ENCODE measurements at regions not wholly inside any gene's neighbourhood (a gene's known extent, or its start where the extent isn't known, plus 50 kb on each side); places are given as distances from the start of the nearest gene placed in this dataset.

DNA sequence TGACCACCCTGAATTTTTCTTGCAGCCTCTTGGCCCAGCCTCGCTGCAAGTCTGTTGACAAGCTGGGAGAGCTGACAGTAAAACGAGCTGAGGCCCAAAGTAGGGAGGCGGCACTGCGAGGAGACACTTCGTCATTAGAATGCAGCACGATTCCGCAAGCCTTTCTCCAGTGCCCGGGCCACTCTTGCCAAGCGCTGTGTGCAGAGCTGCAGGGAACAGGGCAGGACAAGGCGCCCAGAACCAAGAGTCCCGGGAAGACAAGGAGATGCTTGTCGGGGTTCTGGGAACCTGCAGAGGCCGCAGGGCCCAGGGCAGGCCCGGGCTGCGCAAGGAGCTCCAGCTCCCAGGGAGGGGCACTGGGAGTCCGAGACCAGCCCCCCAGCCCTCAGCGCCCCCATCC lies 187.1 kb downstream of the BCOR start:
- DNase-seq: no peak

GRCh38 chrX:39911278-39911897 lies 186.4 kb downstream of the BCOR start:
- DNase-seq: no peak

DNA sequence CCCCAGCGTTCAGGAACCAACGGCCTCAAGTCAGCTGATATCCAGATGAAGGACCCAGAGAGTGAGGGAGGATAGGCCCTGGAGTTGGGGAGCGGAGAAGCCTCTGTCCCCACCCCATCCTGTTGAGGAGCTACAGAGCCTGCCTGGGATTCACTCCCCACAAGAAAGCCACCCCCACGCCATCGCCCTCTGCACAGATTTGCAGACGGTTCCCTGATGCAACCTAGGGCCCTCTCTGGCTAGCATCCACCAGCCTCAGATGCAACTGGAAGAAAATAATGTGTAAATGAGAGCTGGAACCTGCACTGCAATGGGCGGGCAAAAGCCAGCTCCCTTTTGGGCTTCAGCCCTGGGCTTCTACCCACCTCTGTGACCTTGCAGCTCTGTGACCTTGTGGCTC lies 185.6 kb downstream of the BCOR start:
- DNase-seq: no peak

DNA sequence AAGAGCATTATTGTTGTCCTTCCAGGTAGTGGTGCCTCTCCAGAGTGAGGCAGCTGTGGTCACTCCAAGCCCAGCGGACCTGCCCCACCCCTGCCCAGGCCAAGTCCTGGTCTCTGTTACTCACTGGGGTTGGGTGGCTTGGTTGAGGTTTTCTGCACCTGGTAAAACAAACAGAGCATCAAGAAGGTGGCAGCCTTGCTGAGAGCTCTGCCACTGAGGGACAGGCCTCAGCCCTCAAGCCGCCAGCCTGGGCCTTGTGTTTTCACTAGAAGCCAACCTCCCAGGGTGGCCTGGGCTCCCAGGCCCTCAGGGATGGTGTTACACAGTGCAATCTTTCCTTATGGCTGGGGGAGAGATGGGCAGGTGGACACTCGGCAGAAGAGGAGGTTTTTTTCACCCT lies 182.7 kb downstream of the BCOR start:
- DNase-seq: no peak

- no peak for DNase-seq
Observed at GRCh38 chrX:39915596-39915995, 182.2 kb downstream of the BCOR start.

DNA sequence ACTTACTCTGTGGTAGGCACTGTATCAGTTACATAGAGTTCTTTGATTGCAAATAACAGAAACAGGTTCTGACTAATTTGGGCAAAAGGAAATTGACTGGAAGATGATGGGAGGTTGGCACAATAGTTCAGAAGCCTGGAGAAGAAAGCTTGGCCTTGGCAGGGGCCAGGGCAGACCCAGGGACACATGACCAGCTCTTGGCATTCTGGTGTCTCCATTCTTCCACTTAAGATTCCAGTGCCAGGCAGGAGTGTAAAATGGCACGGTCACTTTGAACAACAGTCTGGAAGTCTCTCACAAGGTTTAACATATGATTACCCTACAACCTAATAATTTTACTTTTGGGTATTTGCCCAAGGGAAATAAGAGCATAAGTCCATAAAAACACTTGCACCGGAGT lies 175.9 kb downstream of the BCOR start:
- DNase-seq: no peak

DNA sequence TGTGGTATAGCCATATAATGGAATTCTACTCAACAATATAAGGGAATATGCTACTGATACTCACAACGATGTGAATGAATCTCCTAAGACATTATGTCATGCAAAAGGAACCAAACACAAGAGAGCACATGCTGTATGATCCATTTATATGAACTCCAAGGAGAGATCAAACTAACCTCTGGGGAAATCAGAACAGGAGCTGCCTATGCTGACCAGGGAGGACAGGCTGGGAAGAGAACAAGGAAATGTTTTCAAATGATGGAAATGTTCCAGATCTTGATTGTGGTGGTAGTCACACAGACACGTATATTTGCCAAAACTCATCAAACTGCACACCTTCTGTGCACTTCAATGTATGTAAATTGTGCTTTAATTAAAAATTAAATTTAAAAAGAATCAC lies 175.3 kb downstream of the BCOR start:
- DNase-seq: no peak

DNA sequence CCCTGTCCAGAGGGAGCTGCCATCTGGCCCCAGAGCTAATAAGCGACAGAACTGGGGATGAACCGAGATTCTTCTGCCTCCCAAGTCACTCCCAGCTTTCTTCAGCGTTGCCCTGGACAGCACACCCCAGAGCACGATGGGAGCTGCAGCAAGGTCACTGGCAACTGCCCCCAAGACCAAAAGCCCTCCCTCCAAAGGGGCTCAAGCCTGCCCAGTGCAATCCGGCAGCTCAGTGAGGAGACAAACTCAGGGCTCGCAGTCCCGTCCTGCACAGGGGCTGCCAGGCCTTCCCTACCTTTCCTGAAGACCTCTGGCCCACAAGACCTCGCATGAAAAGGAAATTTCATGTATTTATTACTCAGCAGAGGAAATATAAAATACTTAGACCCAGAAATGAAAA lies 174.8 kb downstream of the BCOR start:
- no peak for DNase-seq

GRCh38 chrX:39927380-39927779 lies 170.4 kb downstream of the BCOR start:
- DNase-seq: no peak

- no peak for DNase-seq
Observed at GRCh38 chrX:39928704-39929378, 168.9 kb downstream of the BCOR start.

GRCh38 chrX:39929379-39930025 lies 168.3 kb downstream of the BCOR start:
- no peak for DNase-seq

- no peak for DNase-seq
Observed at GRCh38 chrX:39930786-39931528, 166.8 kb downstream of the BCOR start.

DNA sequence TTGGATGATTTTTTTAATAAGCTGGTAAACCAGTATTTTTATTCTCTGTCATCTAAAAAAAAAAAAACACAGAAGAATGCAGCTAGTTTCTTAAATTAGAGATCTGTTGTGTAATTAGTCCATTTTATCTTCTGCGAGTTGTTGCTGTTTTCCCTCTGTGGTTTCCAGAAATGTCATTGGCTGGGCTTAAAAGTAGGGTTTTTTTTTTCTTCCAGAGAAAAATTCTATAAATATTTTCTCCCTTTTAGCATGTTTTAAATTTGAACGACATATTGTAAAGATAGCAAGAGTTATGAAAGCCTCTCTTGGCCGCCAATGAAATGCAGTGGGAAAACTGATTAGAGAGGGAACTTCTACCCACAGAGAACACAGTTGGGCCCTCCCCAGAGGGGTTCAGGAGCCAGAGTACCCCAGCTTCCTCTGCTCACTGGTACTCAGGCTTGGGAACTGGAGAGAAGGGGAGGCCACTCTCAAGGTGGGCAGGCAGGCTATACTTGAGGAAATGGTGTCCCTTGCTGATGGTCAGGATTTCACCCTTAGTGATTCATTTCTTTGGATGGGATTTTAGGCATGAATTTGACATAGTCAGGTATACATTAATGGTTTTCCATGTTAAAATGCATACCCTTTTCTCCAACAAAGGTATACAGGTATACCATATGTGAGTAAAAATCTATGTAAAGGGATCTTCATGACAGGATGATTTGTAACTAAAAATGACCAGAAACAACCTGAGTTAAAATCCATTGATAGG lies 166.1 kb downstream of the BCOR start:
- DNase-seq: no peak

- DNase-seq: no peak
Observed at GRCh38 chrX:39935411-39936064, 162.2 kb downstream of the BCOR start.

DNA sequence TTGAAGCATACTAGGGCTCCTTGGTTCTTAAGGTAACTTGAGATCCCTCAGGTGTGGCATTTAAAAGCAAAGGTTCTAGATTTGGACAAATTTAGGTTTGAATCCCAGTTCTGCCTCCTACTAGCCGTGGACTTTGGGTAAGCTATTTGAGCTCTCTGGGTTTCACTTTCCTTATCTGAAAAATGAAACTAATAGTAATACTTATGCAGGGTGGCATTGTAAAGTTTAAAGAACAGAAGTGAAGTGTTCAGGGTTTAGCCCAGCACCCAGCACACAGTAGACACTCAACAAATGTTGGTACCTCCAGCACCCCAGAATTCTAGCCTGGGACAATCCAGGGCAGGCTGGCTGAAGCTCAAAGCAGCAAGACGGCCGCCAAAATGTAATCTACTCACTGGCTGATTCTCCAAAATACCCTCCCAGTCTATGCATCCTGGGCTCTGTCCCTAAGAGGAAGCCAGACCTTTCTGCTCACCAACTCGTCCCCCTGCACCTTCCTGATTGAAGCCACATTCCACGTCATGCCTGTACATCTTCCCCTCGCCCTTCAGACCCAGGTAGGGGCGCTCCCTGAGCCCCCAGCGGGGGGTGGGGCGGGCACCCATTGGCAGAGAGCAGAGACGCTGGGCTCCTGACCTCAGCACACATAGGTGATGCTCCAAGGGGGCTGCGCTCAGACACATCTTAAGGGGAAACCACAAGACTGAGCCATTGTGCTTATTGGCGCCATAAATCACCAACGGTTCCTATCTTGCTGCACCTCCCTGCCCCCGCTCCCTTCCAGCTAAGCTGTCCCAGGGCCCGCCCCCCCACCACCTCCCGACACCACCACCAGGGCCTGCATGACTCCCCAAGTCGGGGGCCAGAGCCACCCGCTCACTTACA lies 160.6 kb downstream of the BCOR start:
- DNase-seq: no peak

GRCh38 chrX:39938466-39938865 lies 159.3 kb downstream of the BCOR start:
- DNase-seq: no peak

GRCh38 chrX:39939678-39940077 lies 158.1 kb downstream of the BCOR start:
- no peak for DNase-seq

GRCh38 chrX:39941332-39941920 lies 156.3 kb downstream of the BCOR start:
- no peak for DNase-seq

DNA sequence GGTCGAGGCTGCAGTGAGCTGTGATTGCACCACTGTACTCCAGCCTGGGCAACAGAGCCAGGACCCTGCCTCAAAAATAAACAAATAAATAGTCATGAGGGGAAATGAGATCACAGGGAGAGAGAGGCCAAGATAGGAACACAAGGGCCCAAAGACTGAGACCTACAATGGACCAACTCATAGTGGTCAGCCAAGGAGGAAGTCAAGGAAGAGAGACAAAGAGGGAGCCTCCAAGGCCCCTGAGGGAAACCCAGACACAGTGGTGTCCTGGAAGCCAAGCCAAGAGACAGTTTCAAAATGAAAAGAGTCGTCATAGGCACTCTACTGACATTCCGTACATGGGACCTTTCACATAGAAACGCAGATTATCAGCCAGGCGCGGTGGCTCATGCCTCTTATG lies 153.3 kb downstream of the BCOR start:
- DNase-seq: no peak

- DNase-seq: no peak
Observed at GRCh38 chrX:39945709-39946108, 152.0 kb downstream of the BCOR start.

- DNase-seq: no peak
Observed at GRCh38 chrX:39946822-39947221, 150.9 kb downstream of the BCOR start.
